Stimulated activated CD4-positive, alpha-beta T cell treated with anti-CD3 and anti-CD28 coated beads, Interleukin-1b, Interleukin-23, amount 100 ng/mL, for 24 hours (primary cell): ENCODE measurements at regions not wholly inside any gene's neighbourhood (a gene's known extent, or its start where the extent isn't known, plus 50 kb on each side); places are given as distances from the start of the nearest gene placed in this dataset.
"Not testable (repeated sequence)": the region's sequence is repeated elsewhere in the genome, so short reads cannot be mapped to it uniquely, and the experiment has no call there.

Source experiments
- DNase-seq, 4 experiments: peaks; one replicate each; pipeline ENCODE4 v3.0.0-alpha.2; 2020; ENCODE audit warnings: low read depth in 4 of 4, low spot score in 1 of 4

GRCh38 chr2:234898534-234899053 is 53.2 kb upstream of the SH3BP4 start:
- no peak for DNase-seq

- DNase-seq: not testable (repeated sequence)
Measured at GRCh38 chr2:234888442-234888841, 63.4 kb upstream of the SH3BP4 start.

- no peak for DNase-seq
Measured at GRCh38 chr2:234887195-234887594, 64.6 kb upstream of the SH3BP4 start.

GRCh38 chr2:234885886-234886285 is 65.9 kb upstream of the SH3BP4 start:
- no peak for DNase-seq

GRCh38 chr2:234885118-234885517 is 66.7 kb upstream of the SH3BP4 start:
- DNase-seq: no peak

- DNase-seq: no peak
Measured at GRCh38 chr2:234884591-234884990, 67.2 kb upstream of the SH3BP4 start.

GRCh38 chr2:234881413-234882241 is 70.2 kb upstream of the SH3BP4 start:
- DNase-seq: peak in 3 of 4 experiments; percentile 5 to 34 (median 13)

GRCh38 chr2:234880551-234881211 is 71.1 kb upstream of the SH3BP4 start:
- no peak for DNase-seq

GRCh38 chr2:234879671-234880455 is 72.0 kb upstream of the SH3BP4 start:
- DNase-seq: no peak

- DNase-seq: not testable (repeated sequence)
Measured at GRCh38 chr2:234876621-234877020, 75.2 kb upstream of the SH3BP4 start.

GRCh38 chr2:234874347-234875046 is 77.3 kb upstream of the SH3BP4 start:
- DNase-seq: no peak

- DNase-seq: no peak
Measured at GRCh38 chr2:234873828-234874173, 78.0 kb upstream of the SH3BP4 start.

GRCh38 chr2:234873103-234873827 is 78.6 kb upstream of the SH3BP4 start:
- DNase-seq: no peak

- DNase-seq: no peak
Measured at GRCh38 chr2:234869969-234870368, 81.8 kb upstream of the SH3BP4 start.

GRCh38 chr2:234869164-234869563 is 82.7 kb upstream of the SH3BP4 start:
- no peak for DNase-seq

GRCh38 chr2:234867882-234868285 is 83.9 kb upstream of the SH3BP4 start:
- no peak for DNase-seq

- no peak for DNase-seq
Measured at GRCh38 chr2:234865586-234865985, 86.2 kb upstream of the SH3BP4 start.

GRCh38 chr2:234865040-234865439 is 86.8 kb upstream of the SH3BP4 start:
- no peak for DNase-seq

GRCh38 chr2:234864506-234864905 is 87.3 kb upstream of the SH3BP4 start:
- no peak for DNase-seq
